ENCODE measurements at regions not wholly inside any gene's neighbourhood (a gene's known extent, or its start where the extent isn't known, plus 50 kb on each side); places are given as distances from the start of the nearest gene placed in this dataset.

DNA sequence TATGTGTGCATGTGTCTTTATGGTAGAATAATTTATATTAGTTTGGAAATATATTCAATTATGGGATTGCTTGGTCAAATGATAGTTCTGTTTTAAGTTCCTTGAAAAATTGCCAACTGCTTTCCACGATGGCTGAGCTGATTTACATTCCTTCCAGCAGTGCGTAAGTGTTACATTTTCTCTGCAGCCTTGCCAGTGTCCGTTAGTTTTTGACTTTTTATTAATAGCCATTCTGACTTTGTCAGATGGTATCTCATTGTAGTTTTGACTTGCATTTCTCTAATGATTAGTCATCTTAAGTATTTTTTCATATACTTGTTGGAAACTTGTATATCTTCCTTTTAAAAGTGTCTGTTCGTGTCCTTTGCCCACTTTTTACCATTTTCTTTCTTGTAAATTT is 434.2 kb upstream of the POT1 start:
- no peak overlapping the region for H3K27ac Mint-ChIP-seq
- no peaks in the 10 kb centered on the region for H3K9me3 Mint-ChIP-seq (ENCODE audit: low read depth)
- H3K4me1 Mint-ChIP-seq (ENCODE audit: low read depth), result no peaks in the 10 kb centered on the region
- TF ChIP-seq, protein P1, sequence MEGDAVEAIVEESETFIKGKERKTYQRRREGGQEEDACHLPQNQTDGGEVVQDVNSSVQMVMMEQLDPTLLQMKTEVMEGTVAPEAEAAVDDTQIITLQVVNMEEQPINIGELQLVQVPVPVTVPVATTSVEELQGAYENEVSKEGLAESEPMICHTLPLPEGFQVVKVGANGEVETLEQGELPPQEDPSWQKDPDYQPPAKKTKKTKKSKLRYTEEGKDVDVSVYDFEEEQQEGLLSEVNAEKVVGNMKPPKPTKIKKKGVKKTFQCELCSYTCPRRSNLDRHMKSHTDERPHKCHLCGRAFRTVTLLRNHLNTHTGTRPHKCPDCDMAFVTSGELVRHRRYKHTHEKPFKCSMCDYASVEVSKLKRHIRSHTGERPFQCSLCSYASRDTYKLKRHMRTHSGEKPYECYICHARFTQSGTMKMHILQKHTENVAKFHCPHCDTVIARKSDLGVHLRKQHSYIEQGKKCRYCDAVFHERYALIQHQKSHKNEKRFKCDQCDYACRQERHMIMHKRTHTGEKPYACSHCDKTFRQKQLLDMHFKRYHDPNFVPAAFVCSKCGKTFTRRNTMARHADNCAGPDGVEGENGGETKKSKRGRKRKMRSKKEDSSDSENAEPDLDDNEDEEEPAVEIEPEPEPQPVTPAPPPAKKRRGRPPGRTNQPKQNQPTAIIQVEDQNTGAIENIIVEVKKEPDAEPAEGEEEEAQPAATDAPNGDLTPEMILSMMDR (IDR thresholded peaks at IDR 0.05; ENCODE audit: unreplicated experiment), result no peak
- no peak for DNase-seq (ENCODE audit: low spot score, unreplicated experiment)
- no peaks in the 10 kb centered on the region for H3K36me3 Mint-ChIP-seq (ENCODE audit: insufficient read depth)
- H3K27me3 Mint-ChIP-seq, result no peaks in the 10 kb centered on the region
- no peak overlapping the region for H3K4me3 Mint-ChIP-seq (ENCODE audit: low read depth)

DNA sequence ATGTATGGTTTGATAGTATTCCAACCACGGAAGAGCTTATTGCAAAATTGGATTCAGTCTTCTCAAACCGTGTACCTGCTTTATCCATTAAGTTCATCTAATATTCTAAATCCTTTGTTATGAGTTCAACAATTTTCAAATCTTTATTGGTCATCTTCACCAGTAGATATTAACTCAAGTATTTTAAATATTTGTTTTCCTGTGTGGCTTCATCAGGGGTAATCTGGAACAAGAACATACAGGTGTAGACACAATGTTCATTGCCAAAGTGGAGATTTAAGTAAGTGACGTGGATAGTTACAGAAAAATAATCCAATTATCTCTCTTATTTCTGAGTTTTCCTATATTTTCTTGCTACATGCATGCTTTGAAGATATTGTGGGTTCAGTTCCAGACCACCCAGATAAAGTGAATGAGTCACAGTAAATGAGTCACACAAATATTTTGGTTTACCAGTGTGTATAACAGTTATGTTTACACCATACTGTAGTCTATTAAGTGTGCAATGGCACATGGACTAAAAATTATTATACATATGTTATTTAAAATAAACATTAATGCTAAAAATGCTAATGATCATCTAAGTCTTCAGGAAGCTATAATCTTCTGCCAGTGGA is 429.0 kb upstream of the POT1 start:
- no peaks in the 10 kb centered on the region for H3K9me3 Mint-ChIP-seq (ENCODE audit: low read depth)
- no peak overlapping the region for H3K27ac Mint-ChIP-seq
- H3K4me1 Mint-ChIP-seq (ENCODE audit: low read depth), result no peaks in the 10 kb centered on the region

DNA sequence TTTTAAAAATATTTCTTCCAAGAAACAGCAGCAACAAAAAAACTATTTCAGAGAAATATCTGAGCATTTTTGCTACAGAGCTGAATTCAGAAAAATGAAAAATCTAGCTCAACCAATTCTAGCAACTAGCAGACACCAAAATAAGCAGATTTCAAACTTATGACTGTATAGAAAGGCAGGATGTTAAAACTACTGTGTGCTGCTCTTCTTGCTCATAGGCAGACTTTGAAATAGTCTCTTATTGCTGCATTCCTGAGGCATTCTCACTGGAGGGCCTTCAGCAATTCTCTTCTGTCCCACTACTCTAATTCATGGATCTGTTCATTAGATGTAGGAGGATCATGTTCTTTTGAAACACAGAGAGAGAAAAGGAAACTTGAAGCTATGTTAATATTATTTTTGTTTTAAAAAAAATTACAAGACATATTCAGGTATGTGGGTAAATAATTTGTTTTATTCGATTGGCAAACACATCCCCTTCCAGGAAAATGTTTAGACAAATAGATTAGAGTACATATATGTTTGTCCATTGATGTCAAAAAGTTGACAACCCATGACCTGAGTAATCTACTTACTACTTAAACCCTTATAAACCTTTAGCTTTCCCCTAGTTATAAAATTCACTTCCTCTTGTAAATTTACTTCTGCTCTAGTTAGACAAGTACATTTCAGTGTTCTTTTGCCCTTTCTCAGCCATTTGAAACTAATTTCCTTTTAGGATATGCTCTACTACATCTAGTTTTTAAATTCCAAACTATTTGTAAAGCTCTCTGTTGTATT is 428.2 kb upstream of the POT1 start:
- TF ChIP-seq, protein P1 (IDR thresholded peaks at IDR 0.05; ENCODE audit: unreplicated experiment), result no peak
- Mint-ChIP-seq H3K27ac (no peak overlapping the region), H3K9me3 (ENCODE audit: low read depth) (no peaks in the 10 kb centered on the region), H3K27me3 (no peaks in the 10 kb centered on the region), H3K4me3 (ENCODE audit: low read depth) (no peak overlapping the region), H3K4me1 (ENCODE audit: low read depth) (no peaks in the 10 kb centered on the region), H3K36me3 (ENCODE audit: insufficient read depth) (no peaks in the 10 kb centered on the region)
- no peak for DNase-seq (ENCODE audit: low spot score, unreplicated experiment)

More for the DNA sequence above, 429.0 kb upstream of the POT1 start:
- H3K4me3 Mint-ChIP-seq (ENCODE audit: low read depth), result no peak overlapping the region
- H3K36me3 Mint-ChIP-seq (ENCODE audit: insufficient read depth), result no peaks in the 10 kb centered on the region
- TF ChIP-seq, protein P1 (IDR thresholded peaks at IDR 0.05; ENCODE audit: unreplicated experiment), result no peak
- DNase-seq (ENCODE audit: low spot score, unreplicated experiment), result no peak
- H3K27me3 Mint-ChIP-seq, result no peaks in the 10 kb centered on the region

DNA sequence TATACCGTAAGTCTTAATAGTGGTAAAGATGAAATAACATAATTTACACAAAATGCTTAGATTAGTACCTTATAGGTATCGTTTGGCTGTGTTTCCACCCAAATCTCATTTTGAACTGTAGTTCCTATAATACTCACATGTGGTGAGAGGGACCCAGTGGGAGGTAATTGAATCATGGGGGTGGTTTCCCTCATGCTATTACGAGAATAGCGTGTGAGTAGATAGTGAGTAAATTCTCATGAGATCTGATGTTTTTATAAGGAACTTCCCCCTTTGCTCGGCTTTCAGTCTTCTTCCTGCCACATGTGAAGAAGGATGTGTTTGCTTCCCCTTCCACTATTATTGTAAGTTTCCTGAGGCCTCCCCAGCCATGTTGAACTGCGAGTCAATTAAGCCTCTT is 426.3 kb upstream of the POT1 start:
- Mint-ChIP-seq H3K4me1 (ENCODE audit: low read depth) (no peaks in the 10 kb centered on the region), H3K27ac (no peak overlapping the region), H3K9me3 (ENCODE audit: low read depth) (no peaks in the 10 kb centered on the region), H3K4me3 (ENCODE audit: low read depth) (no peak overlapping the region), H3K36me3 (ENCODE audit: insufficient read depth) (no peaks in the 10 kb centered on the region), H3K27me3 (no peaks in the 10 kb centered on the region)
- TF ChIP-seq, protein P1 (IDR thresholded peaks at IDR 0.05; ENCODE audit: unreplicated experiment), result no peak
- DNase-seq (ENCODE audit: low spot score, unreplicated experiment), result no peak

- TF ChIP-seq, protein P1 (IDR thresholded peaks at IDR 0.05; ENCODE audit: unreplicated experiment), result no peak
- Mint-ChIP-seq H3K4me1 (ENCODE audit: low read depth) (no peaks in the 10 kb centered on the region), H3K36me3 (ENCODE audit: insufficient read depth) (no peaks in the 10 kb centered on the region), H3K27me3 (no peaks in the 10 kb centered on the region), H3K9me3 (ENCODE audit: low read depth) (no peaks in the 10 kb centered on the region), H3K4me3 (ENCODE audit: low read depth) (no peak overlapping the region), H3K27ac (no peak overlapping the region)
- no peak for DNase-seq (ENCODE audit: low spot score, unreplicated experiment)
Measured at GRCh38 chr7:125347269-125347668, 417.6 kb upstream of the POT1 start.

Measured in progenitor cell of endocrine pancreas (in vitro differentiated cells).